Activated CD4-positive, alpha-beta T cell treated with anti-CD3 and anti-CD28 coated beads for 4 hours (primary cell): ENCODE measurements at regions not wholly inside any gene's neighbourhood (a gene's known extent, or its start where the extent isn't known, plus 50 kb on each side); places are given as distances from the start of the nearest gene placed in this dataset.

ENCODE experiments used
- DNase-seq, 2 donors: peaks; one replicate each; pipeline ENCODE4 v3.0.0-alpha.2; 2020

DNA sequence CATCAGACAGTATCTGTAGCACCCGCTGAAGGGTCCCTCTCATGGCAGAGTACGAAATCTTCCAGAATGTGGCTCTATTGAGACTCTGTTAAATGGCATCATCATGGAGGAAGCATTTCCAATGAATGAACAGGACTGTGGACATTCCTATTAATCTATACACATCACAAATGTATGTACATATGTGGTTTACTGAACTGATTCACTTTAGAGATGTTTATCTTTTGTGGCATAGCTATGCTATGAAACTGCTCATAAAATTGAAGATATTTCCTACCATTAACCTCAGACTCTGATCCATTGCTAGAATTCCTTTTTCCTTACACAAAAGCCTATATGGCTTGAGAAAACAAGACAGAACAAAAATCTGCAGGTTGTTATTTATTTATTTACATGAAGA is 259.6 kb upstream of the RRP15 start:
- DNase-seq: no peak

DNA sequence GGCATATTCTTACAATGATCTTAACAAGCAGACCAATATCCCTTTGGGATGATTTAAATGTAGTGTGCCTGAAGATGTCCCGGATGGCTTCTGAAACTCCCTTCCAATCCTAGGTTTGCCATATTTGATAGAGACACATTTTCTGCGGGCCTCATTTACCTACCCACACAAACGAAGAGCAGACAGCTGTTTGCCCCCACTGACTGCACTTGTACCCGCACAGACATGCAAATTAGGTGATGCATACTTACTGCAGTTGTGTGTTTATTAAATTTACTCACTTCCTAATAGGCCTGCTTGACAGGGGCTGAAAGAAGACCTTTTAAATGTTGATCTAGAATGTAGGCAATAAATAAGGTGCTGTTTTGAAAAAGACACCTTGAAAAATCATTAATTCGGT is 257.9 kb upstream of the RRP15 start:
- DNase-seq: no peak

DNA sequence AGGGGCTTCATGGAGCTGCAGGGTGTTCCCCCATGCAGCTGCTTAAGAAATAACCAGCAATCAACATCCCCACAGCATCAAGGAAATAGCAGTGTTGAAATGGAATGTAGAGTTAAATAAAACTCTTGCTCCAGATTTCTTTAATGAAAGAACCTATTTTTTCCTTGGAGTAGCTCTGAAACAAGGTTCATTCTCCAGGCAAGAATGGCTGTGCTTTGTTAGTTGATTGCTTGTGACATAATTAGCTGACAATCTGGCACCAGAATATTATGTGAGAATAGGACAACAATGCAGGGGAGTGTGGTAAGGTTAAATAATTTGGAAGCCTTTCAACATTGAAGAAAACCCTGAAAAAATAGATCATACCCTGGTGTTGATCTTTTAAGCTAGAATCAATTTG is 254.2 kb upstream of the RRP15 start:
- no peak for DNase-seq

- no peak for DNase-seq
Measured at GRCh38 chr1:218031901-218032300, 253.2 kb upstream of the RRP15 start.

DNA sequence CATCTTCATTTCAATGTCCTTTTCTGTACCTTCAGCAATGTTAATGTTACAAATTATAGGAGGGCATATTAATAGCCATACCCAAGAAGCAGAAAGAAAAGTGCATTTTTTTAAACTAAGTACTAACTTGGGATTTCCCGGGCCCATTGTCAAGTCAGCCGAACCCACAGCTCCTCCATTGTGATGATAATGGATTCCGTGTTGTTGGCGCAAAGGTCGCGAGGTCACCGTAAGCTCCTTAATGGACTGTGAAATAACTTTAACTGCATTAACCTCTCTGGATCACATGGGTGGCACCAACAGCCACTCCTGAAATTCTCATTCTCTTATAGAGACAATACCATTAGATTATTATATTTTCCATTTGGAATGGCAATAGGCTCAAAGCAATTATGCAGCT is 250.6 kb upstream of the RRP15 start:
- DNase-seq: no peak

- no peak for DNase-seq
Measured at GRCh38 chr1:218048828-218049420, 236.2 kb upstream of the RRP15 start.

DNA sequence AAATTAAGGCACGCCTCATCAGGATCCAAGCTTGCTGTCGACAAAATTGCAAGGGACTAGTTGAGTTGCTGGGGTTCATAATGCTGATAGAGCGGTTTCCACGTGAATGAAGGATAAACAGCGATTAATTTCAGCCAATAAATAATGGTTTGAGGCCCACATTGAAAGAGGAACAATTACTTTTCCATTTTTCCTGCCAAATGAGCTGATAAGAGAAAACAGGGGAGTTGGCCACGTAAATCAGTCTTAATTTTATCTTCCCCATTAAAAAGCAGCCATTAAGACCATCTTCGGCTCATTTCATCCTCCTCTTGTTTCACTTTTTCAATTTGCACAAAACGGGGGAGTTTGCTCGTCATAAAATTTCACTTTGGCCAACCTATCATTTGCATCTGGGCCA is 235.5 kb upstream of the RRP15 start:
- DNase-seq: no peak

GRCh38 chr1:218058730-218059129 is 226.4 kb upstream of the RRP15 start:
- no peak for DNase-seq

DNA sequence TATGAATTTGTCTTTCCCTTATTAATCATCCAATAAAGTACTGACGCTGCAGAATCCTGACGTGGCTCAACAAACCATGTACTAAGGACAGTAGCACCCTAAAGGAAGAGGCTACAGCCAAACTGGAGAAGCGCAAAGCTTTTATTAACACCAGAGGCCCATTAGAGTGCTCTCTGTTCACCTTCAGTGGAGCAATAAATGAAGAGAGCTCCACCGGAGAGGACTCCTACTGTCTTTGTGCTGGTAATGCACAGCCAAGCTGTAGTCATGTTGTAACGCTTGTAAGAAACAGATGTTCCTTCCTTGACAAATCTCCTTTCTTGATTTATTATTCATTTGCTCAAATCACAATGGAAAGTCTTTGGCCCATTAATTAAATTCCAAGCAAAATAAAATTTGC is 220.7 kb upstream of the RRP15 start:
- no peak for DNase-seq

DNA sequence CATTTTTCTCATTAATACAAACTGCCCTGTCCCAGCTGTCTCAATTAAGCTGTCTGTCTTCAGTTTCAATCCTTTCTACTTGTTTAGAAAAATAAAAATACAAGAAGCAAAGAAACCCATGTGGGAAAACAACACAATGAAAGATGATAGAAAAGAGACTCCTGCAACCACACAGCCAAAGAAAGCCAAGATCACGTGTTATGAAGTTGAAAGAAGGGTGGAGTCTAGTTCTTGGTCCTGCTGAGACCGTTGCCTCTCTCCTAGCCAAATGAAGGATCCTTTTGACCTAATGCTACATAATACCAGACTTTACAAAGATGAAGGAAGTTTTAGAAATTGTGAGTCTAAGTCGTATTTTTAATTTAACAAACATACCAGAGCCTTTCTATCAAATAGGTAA is 218.8 kb upstream of the RRP15 start:
- no peak for DNase-seq

- DNase-seq: no peak
Measured at GRCh38 chr1:218068241-218068640, 216.9 kb upstream of the RRP15 start.

DNA sequence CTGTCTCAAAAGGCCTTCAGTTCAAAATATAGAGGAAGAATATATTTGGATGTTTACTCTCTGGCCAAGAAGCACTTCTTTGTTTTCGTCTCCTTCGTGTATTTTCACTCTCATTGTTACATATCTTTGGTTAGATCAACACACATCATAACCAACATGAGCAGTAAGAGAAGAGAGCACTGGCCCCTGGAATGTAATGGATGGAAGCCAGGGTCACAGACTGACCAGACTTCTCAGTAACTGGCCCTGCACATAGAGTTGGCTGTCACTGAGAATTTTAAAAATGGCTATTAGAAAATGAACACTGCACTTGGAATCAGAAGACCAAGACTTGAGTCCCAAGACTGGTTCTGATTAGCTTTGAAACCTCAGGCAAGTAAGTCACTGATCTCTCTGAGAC is 215.9 kb upstream of the RRP15 start:
- DNase-seq: no peak

- DNase-seq: no peak
Measured at GRCh38 chr1:218073062-218073461, 212.0 kb upstream of the RRP15 start.

- no peak for DNase-seq
Measured at GRCh38 chr1:218078916-218079315, 206.2 kb upstream of the RRP15 start.

DNA sequence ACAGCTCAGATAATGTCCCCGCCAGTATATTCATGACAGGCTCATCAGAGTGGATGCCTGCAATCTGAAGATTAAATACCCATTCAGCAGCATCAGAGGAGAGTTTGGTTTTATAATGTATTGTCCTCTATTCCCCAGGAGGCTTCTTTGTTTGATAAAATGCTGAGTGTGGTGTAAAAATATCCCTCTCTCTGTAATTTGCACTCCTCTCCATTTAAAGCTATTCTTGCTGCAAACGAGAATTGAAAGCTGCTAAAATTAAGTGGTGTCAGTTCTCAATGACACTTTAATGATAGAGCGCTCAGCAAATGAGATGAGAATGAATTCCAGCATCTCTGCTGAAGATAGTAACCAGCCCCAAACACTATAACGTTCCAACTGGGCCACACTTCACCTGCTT is 205.7 kb upstream of the RRP15 start:
- DNase-seq: no peak

GRCh38 chr1:218079820-218080219 is 205.3 kb upstream of the RRP15 start:
- DNase-seq: no peak

- DNase-seq: no peak
Measured at GRCh38 chr1:218080863-218081262, 204.2 kb upstream of the RRP15 start.

GRCh38 chr1:218081358-218081757 is 203.7 kb upstream of the RRP15 start:
- no peak for DNase-seq

DNA sequence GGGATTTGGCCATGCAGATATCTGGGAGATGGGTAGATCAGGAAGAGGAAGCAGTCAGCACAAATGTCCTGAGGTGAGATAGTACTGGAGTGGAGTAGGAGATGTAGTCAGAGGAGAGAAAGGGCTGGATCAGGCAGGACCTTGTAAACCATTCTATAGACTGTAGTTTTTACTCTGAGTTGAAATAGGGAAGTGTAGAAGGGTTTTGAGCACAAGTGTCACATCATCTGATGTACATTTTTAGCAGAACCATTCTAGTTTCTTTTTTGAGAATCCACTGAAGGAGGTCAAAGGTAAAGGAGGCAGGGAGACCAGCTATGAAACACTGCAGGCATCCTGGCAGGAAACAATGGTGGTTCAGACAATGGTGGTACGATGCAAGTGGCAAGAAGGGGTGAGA is 194.6 kb upstream of the RRP15 start:
- no peak for DNase-seq

DNA sequence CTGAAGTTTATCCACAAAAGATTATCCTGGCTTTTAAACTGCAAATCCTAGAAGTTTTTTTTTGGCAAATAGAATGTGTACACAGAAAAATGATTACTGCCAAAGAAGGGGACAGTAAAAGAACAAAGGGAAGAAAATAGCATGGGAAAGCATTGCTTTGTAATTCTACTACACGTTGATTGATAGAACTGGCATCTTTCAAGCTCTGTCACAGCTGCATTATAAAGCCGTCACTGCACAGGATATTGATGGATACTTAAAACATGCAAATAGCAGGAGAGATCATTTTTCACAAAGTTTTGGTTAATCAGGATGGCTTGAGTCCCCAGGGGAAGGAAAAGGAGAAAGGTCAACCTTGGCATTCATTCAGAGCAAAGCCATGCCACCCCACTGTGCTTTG is 183.7 kb upstream of the RRP15 start:
- no peak for DNase-seq

- no peak for DNase-seq
Measured at GRCh38 chr1:218108034-218108433, 177.1 kb upstream of the RRP15 start.

DNA sequence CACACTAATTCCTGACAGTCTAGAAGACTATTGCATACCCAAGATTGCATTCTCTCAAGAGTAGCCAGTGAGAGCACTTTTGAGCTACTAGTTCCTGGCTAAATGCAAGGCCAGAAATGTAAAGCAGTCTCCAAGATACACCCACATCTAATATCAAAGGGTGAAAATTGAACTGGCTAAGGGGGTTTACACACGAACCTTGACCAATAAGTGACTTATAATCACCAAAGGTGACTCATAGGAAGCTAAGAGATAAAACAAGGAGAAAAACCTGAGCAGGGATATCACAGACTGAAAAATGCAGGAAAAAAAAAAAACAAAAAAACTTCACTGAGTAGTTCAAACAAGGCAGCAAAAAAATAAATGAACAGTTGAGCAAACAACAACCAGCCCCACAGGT is 172.2 kb upstream of the RRP15 start:
- no peak for DNase-seq

DNA sequence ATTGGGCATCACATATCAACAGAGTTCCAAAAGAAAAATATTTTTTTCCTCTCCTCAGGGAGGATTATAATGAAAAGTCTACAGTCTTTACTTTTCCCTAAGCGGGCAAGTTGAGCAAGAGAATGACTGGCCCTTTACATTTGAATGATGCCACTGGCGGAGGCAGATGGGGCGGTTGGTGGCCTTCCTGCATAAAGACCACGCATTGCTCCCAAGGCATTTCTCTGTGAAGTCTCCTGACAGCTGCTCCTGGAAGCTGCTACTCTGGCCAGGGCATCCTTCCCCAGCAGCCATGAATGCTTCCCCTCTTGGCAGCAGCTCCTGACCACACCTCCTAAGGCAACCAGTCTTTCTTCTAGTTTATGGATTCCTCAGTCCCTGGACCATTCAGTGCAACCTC is 161.1 kb upstream of the RRP15 start:
- DNase-seq: no peak

GRCh38 chr1:218135371-218135770 is 149.7 kb upstream of the RRP15 start:
- no peak for DNase-seq

DNA sequence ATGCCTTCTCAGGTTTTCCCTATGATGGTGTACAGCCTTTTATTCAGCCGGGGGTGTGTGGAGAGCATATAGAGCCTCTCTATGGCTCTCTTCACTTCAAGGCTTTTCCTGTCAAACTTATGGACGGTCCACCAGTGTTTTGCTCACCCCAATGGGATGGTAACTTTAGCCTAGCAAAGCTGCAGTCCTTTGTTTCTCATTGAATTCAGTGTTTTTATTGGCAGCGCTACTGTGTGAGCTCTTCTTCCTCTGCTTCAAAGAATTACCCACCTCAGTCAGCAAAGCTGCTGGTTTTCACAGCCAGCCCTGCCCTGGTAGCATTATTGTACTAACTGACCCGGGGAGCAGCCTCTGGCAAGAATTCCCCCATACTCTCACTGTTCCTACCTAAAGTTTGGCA is 145.3 kb upstream of the RRP15 start:
- DNase-seq: no peak

GRCh38 chr1:218156595-218156994 is 128.5 kb upstream of the RRP15 start:
- no peak for DNase-seq
